ENCODE measurements at regions not wholly inside any gene's neighbourhood (a gene's known extent, or its start where the extent isn't known, plus 50 kb on each side); places are given as distances from the start of the nearest gene placed in this dataset.

DNA sequence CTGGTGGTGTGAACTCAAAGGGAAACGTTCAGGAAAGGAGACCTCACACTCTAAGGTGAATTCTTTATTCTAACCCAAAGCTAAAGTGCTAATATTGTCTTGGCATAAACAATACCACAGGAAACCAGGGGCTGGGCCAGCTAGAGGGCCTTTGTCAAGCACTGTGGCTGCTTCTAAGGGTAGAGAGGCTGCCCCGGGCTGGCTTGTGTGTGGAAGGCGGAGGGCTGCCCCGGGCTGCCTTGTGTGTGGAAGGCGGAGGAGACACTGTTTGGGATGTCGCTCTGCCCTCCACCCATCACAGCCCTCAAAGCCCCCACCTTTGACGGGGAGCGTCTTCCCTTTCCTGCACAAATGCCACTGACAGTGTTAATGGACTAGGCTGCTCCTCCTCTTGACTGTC lies 216.8 kb downstream of the TOMM20 start:
- TF ChIP-seq, protein P1, sequence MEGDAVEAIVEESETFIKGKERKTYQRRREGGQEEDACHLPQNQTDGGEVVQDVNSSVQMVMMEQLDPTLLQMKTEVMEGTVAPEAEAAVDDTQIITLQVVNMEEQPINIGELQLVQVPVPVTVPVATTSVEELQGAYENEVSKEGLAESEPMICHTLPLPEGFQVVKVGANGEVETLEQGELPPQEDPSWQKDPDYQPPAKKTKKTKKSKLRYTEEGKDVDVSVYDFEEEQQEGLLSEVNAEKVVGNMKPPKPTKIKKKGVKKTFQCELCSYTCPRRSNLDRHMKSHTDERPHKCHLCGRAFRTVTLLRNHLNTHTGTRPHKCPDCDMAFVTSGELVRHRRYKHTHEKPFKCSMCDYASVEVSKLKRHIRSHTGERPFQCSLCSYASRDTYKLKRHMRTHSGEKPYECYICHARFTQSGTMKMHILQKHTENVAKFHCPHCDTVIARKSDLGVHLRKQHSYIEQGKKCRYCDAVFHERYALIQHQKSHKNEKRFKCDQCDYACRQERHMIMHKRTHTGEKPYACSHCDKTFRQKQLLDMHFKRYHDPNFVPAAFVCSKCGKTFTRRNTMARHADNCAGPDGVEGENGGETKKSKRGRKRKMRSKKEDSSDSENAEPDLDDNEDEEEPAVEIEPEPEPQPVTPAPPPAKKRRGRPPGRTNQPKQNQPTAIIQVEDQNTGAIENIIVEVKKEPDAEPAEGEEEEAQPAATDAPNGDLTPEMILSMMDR (IDR thresholded peaks at IDR 0.05; ENCODE audit: poor library complexity, severe bottlenecking): no peak
- TF ChIP-seq SMC3 (conservative IDR thresholded peaks at IDR 0.05; ENCODE audit: poor library complexity): no peak

Data from neural cell (in vitro differentiated cells).